IMR-90 (cell line): ENCODE measurements at regions not wholly inside any gene's neighbourhood (a gene's known extent, or its start where the extent isn't known, plus 50 kb on each side); places are given as distances from the start of the nearest gene placed in this dataset.

Experiments used
- ATAC-seq: fragments of 200-7000 bp; cut with Tn5 transposase; 2 replicates; pipeline ENCODE4 v1.9.1; 2020; ENCODE audit warnings: low read depth, mild to moderate bottlenecking, moderate library complexity
- BruUV-seq: library from RNA; stranded (reverse); fragments of 400-500 nt; replicated peaks from 2 replicates; lab custom pipeline; 2021; lab: Mats Ljungman, UMichigan
- CTCF ChIA-PET: fragments of 300-600 bp; formaldehyde crosslinking; extraction: SDS; loops from one replicate; lab custom pipeline; 2021; ENCODE audit warnings: antibody characterized with exemption; lab: Yijun Ruan, JAX
- POLR2A ChIA-PET: fragments of 300-600 bp; sonication (Branson Sonifier 250); formaldehyde crosslinking; loops from one replicate; lab custom pipeline; 2022; ENCODE audit warnings: antibody characterized with exemption; ENCODE audit not compliant: unreplicated experiment; lab: Charles Lee
- DNase-seq: peaks from one replicate; pipeline ENCODE4 v3.0.0; 2013
- H2AFZ ChIP-seq: replicated peaks from 2 replicates; pipeline ENCODE3; 2013; ENCODE audit warnings: low read length, mild to moderate bottlenecking; ENCODE audit not compliant: poor library complexity
- H2AK5ac ChIP-seq: 2 replicates; pipeline ENCODE4 v1.6.1; 2013; ENCODE audit warnings: low read depth, low read length, inconsistent platforms
- H2AK9ac ChIP-seq: replicated peaks from 2 replicates; pipeline ENCODE3; 2013; ENCODE audit warnings: mild to moderate bottlenecking, low read depth, low read length, moderate library complexity; ENCODE audit not compliant: poor library complexity
- H2BK120ac ChIP-seq: 2 replicates; pipeline ENCODE4 v1.6.1; 2013; ENCODE audit warnings: low read depth, low read length, inconsistent platforms
- H2BK15ac ChIP-seq: 3 replicates; pipeline ENCODE4 v1.6.1; 2013; ENCODE audit warnings: low read depth, low read length, inconsistent platforms
- H2BK20ac ChIP-seq: 2 replicates; pipeline ENCODE4 v1.6.1; 2013; ENCODE audit warnings: low read depth, mild to moderate bottlenecking, inconsistent platforms, low read length, moderate library complexity
- H2BK5ac ChIP-seq: 2 replicates; pipeline ENCODE4 v1.6.1; 2013; ENCODE audit warnings: mild to moderate bottlenecking, low read depth, low read length, inconsistent platforms; ENCODE audit not compliant: poor library complexity, severe bottlenecking
- H3K14ac ChIP-seq: replicated peaks from 2 replicates; pipeline ENCODE4 v1.6.1; 2013; ENCODE audit warnings: low read depth, low read length, inconsistent platforms
- H3K18ac ChIP-seq: 2 replicates; pipeline ENCODE4 v1.6.1; 2013; ENCODE audit warnings: low read depth, low read length, control low read depth
- H3K23ac ChIP-seq: 2 replicates; pipeline ENCODE4 v1.6.1; 2013; ENCODE audit warnings: low read depth, low read length, inconsistent platforms
- H3K27ac ChIP-seq: 2 replicates; pipeline ENCODE4 v1.5.1; 2013; ENCODE audit warnings: mild to moderate bottlenecking, control low read depth, low read length; ENCODE audit not compliant: insufficient read depth
- H3K27me3 ChIP-seq: 2 replicates; pipeline ENCODE4 v1.6.1; 2013; ENCODE audit warnings: low read length; ENCODE audit not compliant: control insufficient read depth, insufficient read depth
- H3K36me3 ChIP-seq: 2 replicates; pipeline ENCODE4 v1.6.1; 2013; ENCODE audit warnings: low read length, mixed read lengths; ENCODE audit not compliant: control insufficient read depth, insufficient read depth
- H3K4ac ChIP-seq: 2 replicates; pipeline ENCODE4 v1.6.1; 2013; ENCODE audit warnings: low read depth, low read length, inconsistent platforms
- H3K4me1 ChIP-seq: 2 replicates; pipeline ENCODE4 v1.6.1; 2013; ENCODE audit warnings: low read length, mixed read lengths; ENCODE audit not compliant: control insufficient read depth, insufficient read depth
- H3K4me2 ChIP-seq: 2 replicates; pipeline ENCODE4 v1.6.1; 2013; ENCODE audit warnings: low read depth, mild to moderate bottlenecking, control low read depth, low read length, moderate library complexity
- H3K4me3 ChIP-seq: 2 replicates; pipeline ENCODE4 v1.5.1; 2013; ENCODE audit warnings: low read depth, mild to moderate bottlenecking, control low read depth, low read length, moderate library complexity; ENCODE audit not compliant: insufficient read depth
- H3K56ac ChIP-seq: 2 replicates; pipeline ENCODE4 v1.6.1; 2013; ENCODE audit warnings: low read length, inconsistent platforms; ENCODE audit not compliant: insufficient read depth; ENCODE audit errors: extremely low read depth
- H3K79me1 ChIP-seq, 2 experiments: 2 replicates each; pipeline ENCODE4 v1.6.1; 2013; ENCODE audit warnings: low read length in 2 of 2, inconsistent platforms in 1 of 2, low read depth in 1 of 2
- H3K9ac ChIP-seq: 2 replicates; pipeline ENCODE4 v1.6.1; 2013; ENCODE audit warnings: low read depth, low read length, control low read depth
- H3K9me1 ChIP-seq: 2 replicates; pipeline ENCODE4 v1.6.1; 2013; ENCODE audit warnings: low read length, inconsistent platforms; ENCODE audit not compliant: insufficient read depth
- H3K9me3 ChIP-seq: 2 replicates; pipeline ENCODE4 v1.6.1; 2013; ENCODE audit warnings: low read length; ENCODE audit not compliant: control insufficient read depth, insufficient read depth
- H4K20me1 ChIP-seq: 2 replicates; pipeline ENCODE4 v1.6.1; 2013; ENCODE audit warnings: low read length, inconsistent platforms; ENCODE audit not compliant: insufficient read depth
- H4K5ac ChIP-seq: 2 replicates; pipeline ENCODE4 v1.6.1; 2013; ENCODE audit warnings: mild to moderate bottlenecking, low read depth, low read length, control low read depth
- H4K8ac ChIP-seq, 2 experiments: 2 replicates each; pipeline ENCODE4 v1.6.1; 2013; ENCODE audit warnings: low read depth in 2 of 2, low read length in 2 of 2, control low read depth in 1 of 2, inconsistent platforms in 1 of 2
- H4K91ac ChIP-seq: 2 replicates; pipeline ENCODE4 v1.6.1; 2013; ENCODE audit warnings: low read depth, low read length, inconsistent platforms; ENCODE audit not compliant: insufficient read depth
- BHLHE40 ChIP-seq: fragments of 150-350 bp; IDR thresholded peaks from 2 replicates; pipeline ENCODE4 v1.6.1; 2016; ENCODE audit warnings: mild to moderate bottlenecking, low read depth, low read length
- CEBPB ChIP-seq: IDR thresholded peaks from 2 replicates; pipeline ENCODE4 v1.6.1; 2012; ENCODE audit warnings: low read depth, low read length, improper control_type of control experiment
- CHD1 ChIP-seq: IDR thresholded peaks from 2 replicates; pipeline ENCODE4 v1.6.1; 2012; ENCODE audit warnings: low read depth, low read length, improper control_type of control experiment
- FOS ChIP-seq: fragments of 150-350 bp; IDR thresholded peaks from 2 replicates; pipeline ENCODE4 v1.6.1; 2016; ENCODE audit warnings: low read depth, low read length
- MAFK ChIP-seq: IDR thresholded peaks from 2 replicates; pipeline ENCODE4 v1.6.1; 2012; ENCODE audit warnings: low read depth, low read length, improper control_type of control experiment
- MAZ ChIP-seq: IDR thresholded peaks from 2 replicates; pipeline ENCODE4 v1.6.1; 2012; ENCODE audit warnings: low read depth, mild to moderate bottlenecking, low read length, improper control_type of control experiment, moderate library complexity, borderline replicate concordance
- MXI1 ChIP-seq: IDR thresholded peaks from 2 replicates; pipeline ENCODE4 v1.6.1; 2012; ENCODE audit warnings: low read depth, mild to moderate bottlenecking, low read length, moderate library complexity, borderline replicate concordance
- NFE2L2 ChIP-seq: fragments of 150-350 bp; IDR thresholded peaks from 2 replicates; pipeline ENCODE4 v1.6.1; 2016; ENCODE audit warnings: low read depth, mild to moderate bottlenecking, low read length
- POLR2A ChIP-seq: IDR thresholded peaks from 2 replicates; pipeline ENCODE4 v1.6.1; 2012; ENCODE audit warnings: mild to moderate bottlenecking, low read depth, low read length
- RAD21 ChIP-seq: IDR thresholded peaks from 2 replicates; pipeline ENCODE4 v1.6.1; 2012; ENCODE audit warnings: low read length, improper control_type of control experiment
- RCOR1 ChIP-seq: IDR thresholded peaks from 2 replicates; pipeline ENCODE4 v1.6.1; 2012; ENCODE audit warnings: mild to moderate bottlenecking, low read length, improper control_type of control experiment; ENCODE audit not compliant: insufficient replicate concordance
- RFX5 ChIP-seq: IDR thresholded peaks from 2 replicates; pipeline ENCODE4 v1.8.0; 2012; ENCODE audit warnings: low read depth, mild to moderate bottlenecking, low read length, moderate library complexity
- SMC3 ChIP-seq: fragments of 150-350 bp; IDR thresholded peaks from 2 replicates; pipeline ENCODE4 v1.6.1; 2016; ENCODE audit warnings: low read depth, mild to moderate bottlenecking, antibody characterized with exemption, low read length, moderate library complexity
- dilution Hi-C: fragments of 300-500 bp; cut with HindIII; formaldehyde crosslinking; loops from one replicate; pipeline ENCODE4 v1.14.3; 2018; ENCODE audit warnings: low sequenced_read_pairs; ENCODE audit not compliant: unreplicated experiment
- in situ Hi-C: fragments of 300-500 bp; cut with MboI; formaldehyde crosslinking; loops from 3 replicates; pipeline ENCODE4 v1.14.3; 2019; ENCODE audit warnings: low sequenced_read_pairs, inconsistent platforms, mixed read lengths
- intact Hi-C: fragments of 100-400 bp; cut with micrococcal nuclease; formaldehyde crosslinking; loops from 2 replicates; pipeline ENCODE4 v1.10.0; 2022
- TF ChIP-seq, protein P1 (sequence below): fragments of 150-350 bp; IDR thresholded peaks from 2 replicates; pipeline ENCODE4 v1.6.1; 2017; ENCODE audit warnings: mild to moderate bottlenecking, antibody characterized with exemption, low read length, low read depth
- TF ChIP-seq, protein P2 (sequence below): conservative IDR thresholded peaks from 2 replicates; pipeline ENCODE4 v1.5.1; 2012; ENCODE audit warnings: mild to moderate bottlenecking, low read depth, low read length, improper control_type of control experiment
- TF ChIP-seq, protein P3 (sequence below): fragments of 150-350 bp; IDR thresholded peaks from 2 replicates; pipeline ENCODE4 v1.6.1; 2016; ENCODE audit warnings: low read depth, mild to moderate bottlenecking, low read length, moderate library complexity, borderline replicate concordance

DNA sequence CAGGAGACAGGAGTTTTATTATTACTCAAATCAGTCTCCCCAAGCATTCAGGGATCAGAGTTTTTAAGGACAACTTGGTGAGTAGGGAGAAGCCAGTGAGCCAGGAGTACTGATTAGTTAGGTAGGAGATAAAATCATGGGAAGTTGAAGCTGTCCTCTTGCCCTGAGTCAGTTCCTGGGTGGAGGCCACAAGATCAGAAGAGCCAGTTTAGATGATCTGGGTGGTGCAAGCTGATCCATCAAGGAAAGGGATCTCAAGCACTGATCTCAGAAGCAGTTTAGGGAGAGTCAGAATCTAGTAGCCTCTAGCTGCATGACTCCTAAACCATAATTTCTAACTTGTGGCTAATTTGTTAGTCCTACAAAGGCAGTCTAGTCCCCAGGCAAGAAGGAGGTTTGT, 706.5 kb upstream of the MAP3K7 start:
- Histone ChIP-seq H3K9me1 (no peaks in the 10 kb centered on the region), H3K9me3 (no peaks in the 10 kb centered on the region), H3K27ac (no peak overlapping the region), H2AFZ (no peak overlapping the region), H2AK9ac (no peak overlapping the region), H3K36me3 (no peaks in the 10 kb centered on the region), H3K4me1 (no peaks in the 10 kb centered on the region), H2BK15ac (no peak overlapping the region), H4K91ac (no peak overlapping the region), H4K5ac (no peak overlapping the region), H3K14ac (no peak overlapping the region), H2AK5ac (no peak overlapping the region), H3K4me3 (no peak overlapping the region), H4K20me1 (no peaks in the 10 kb centered on the region), H2BK120ac (no peak overlapping the region), H3K18ac (no peak overlapping the region), H3K4ac (no peak overlapping the region), H4K8ac (no peak overlapping the region), H3K9ac (no peak overlapping the region), H3K56ac (no peak overlapping the region), H3K27me3 (no peaks in the 10 kb centered on the region), H3K79me1 (no peaks in the 10 kb centered on the region), H3K4me2 (no peak overlapping the region), H2BK5ac (no peak overlapping the region), H3K23ac (no peak overlapping the region), H2BK20ac (no peak overlapping the region)
- intact Hi-C loops = no loop called here
- dilution Hi-C loops = no loop called here
- DNase-seq (no peak), ATAC-seq (no peak)
- BruUV-seq = no TSS peak
- in situ Hi-C loops = no loop called here
- ChIA-PET POLR2A (no interaction called here), CTCF (no interaction called here)
- no peak for TF ChIP-seq FOS
- no peak for TF ChIP-seq RAD21
- no peak for TF ChIP-seq CEBPB
- TF ChIP-seq, protein P1, sequence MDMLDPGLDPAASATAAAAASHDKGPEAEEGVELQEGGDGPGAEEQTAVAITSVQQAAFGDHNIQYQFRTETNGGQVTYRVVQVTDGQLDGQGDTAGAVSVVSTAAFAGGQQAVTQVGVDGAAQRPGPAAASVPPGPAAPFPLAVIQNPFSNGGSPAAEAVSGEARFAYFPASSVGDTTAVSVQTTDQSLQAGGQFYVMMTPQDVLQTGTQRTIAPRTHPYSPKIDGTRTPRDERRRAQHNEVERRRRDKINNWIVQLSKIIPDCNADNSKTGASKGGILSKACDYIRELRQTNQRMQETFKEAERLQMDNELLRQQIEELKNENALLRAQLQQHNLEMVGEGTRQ = no peak
- TF ChIP-seq SMC3 = no peak
- TF ChIP-seq NFE2L2 = no peak
- TF ChIP-seq BHLHE40 = no peak
- TF ChIP-seq CHD1 = no peak
- TF ChIP-seq, protein P2, sequence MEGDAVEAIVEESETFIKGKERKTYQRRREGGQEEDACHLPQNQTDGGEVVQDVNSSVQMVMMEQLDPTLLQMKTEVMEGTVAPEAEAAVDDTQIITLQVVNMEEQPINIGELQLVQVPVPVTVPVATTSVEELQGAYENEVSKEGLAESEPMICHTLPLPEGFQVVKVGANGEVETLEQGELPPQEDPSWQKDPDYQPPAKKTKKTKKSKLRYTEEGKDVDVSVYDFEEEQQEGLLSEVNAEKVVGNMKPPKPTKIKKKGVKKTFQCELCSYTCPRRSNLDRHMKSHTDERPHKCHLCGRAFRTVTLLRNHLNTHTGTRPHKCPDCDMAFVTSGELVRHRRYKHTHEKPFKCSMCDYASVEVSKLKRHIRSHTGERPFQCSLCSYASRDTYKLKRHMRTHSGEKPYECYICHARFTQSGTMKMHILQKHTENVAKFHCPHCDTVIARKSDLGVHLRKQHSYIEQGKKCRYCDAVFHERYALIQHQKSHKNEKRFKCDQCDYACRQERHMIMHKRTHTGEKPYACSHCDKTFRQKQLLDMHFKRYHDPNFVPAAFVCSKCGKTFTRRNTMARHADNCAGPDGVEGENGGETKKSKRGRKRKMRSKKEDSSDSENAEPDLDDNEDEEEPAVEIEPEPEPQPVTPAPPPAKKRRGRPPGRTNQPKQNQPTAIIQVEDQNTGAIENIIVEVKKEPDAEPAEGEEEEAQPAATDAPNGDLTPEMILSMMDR = no peak
- no peak for TF ChIP-seq RCOR1
- TF ChIP-seq, protein P3, sequence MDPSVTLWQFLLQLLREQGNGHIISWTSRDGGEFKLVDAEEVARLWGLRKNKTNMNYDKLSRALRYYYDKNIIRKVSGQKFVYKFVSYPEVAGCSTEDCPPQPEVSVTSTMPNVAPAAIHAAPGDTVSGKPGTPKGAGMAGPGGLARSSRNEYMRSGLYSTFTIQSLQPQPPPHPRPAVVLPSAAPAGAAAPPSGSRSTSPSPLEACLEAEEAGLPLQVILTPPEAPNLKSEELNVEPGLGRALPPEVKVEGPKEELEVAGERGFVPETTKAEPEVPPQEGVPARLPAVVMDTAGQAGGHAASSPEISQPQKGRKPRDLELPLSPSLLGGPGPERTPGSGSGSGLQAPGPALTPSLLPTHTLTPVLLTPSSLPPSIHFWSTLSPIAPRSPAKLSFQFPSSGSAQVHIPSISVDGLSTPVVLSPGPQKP = no peak
- TF ChIP-seq POLR2A = no peak
- no peak for TF ChIP-seq MAFK
- TF ChIP-seq MAZ = no peak
- TF ChIP-seq MXI1 = no peak
- no peak for TF ChIP-seq RFX5
